Fibroblast of mammary gland (primary cell): ENCODE measurements at regions not wholly inside any gene's neighbourhood (a gene's known extent, or its start where the extent isn't known, plus 50 kb on each side); places are given as distances from the start of the nearest gene placed in this dataset.

Experiments used
- DNase-seq: peaks from one replicate; pipeline ENCODE4 v3.0.0-alpha.2; 2010; ENCODE audit warnings: low read depth
- H3K4me3 ChIP-seq: 2 replicates; pipeline ENCODE4 v1.5.1; 2011; ENCODE audit warnings: low read depth, mild to moderate bottlenecking, low read length, moderate library complexity; ENCODE audit not compliant: control insufficient read depth
- TF ChIP-seq, protein P1 (sequence below): conservative IDR thresholded peaks from 2 replicates; pipeline ENCODE4 v1.5.1; 2011; ENCODE audit warnings: low read depth, low read length, inconsistent platforms; ENCODE audit not compliant: control insufficient read depth, insufficient read depth

DNA sequence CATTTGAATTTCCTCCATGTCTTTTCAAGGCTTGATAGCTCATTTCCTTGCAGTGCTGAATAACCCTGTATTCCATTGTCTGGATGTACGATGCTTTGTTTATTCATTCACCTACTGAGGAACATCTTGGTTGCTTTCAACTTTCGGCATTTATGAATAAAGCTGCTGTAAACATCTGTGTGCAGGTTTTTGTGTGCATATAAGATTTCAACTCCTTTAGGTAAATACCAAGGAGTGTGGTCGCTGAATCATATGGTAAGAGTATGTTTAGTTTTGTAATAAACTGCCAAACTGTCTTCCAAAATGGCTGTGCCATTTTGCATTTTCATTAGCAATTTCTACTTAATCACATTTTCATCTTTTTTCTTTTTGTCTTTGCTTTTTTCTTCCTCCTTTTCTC is 327.7 kb upstream of the TBX3 start:
- TF ChIP-seq, protein P1, sequence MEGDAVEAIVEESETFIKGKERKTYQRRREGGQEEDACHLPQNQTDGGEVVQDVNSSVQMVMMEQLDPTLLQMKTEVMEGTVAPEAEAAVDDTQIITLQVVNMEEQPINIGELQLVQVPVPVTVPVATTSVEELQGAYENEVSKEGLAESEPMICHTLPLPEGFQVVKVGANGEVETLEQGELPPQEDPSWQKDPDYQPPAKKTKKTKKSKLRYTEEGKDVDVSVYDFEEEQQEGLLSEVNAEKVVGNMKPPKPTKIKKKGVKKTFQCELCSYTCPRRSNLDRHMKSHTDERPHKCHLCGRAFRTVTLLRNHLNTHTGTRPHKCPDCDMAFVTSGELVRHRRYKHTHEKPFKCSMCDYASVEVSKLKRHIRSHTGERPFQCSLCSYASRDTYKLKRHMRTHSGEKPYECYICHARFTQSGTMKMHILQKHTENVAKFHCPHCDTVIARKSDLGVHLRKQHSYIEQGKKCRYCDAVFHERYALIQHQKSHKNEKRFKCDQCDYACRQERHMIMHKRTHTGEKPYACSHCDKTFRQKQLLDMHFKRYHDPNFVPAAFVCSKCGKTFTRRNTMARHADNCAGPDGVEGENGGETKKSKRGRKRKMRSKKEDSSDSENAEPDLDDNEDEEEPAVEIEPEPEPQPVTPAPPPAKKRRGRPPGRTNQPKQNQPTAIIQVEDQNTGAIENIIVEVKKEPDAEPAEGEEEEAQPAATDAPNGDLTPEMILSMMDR, result no peak

DNA sequence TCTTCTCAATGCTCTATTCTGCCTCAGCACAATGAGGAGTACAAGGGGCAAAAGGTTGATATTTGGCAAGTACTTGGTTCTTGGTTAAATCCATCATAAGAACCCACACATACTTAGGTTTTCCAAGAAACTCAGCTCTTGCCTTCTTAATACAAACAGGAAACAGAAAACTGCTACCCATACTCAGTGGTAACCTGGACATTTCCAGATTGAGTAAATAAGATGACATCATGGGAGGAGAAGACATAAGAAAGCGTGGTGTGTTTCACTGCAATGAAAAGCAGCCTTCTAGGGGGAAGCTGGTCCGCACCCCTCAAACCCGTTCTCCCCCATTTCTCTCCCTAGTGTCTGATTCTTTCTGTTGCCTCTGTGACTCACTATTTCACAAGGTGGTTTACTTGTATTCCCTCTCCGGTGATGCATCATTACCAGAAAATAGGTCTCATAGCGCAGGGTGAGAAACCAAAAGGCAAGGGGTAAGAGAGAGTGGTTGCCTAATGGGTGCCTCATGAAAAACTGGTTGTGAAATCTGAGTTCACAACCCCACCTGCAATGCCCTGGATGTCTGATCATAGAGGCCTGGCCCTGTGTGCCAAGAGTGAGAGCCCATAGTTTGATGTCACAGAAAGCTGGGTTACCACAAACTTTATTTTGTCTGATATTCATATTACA is 326.5 kb upstream of the TBX3 start:
- TF ChIP-seq, protein P1, result no peak
- no peak overlapping the region for H3K4me3 ChIP-seq
- peak; percentile 85 for DNase-seq

More for the DNA sequence above, 327.7 kb upstream of the TBX3 start:
- H3K4me3 ChIP-seq, result no peak overlapping the region
- DNase-seq, result no peak

- no peak for DNase-seq
- TF ChIP-seq, protein P1, result no peak
- H3K4me3 ChIP-seq, result no peak overlapping the region
Observed at GRCh38 chr12:115008929-115009328, 325.0 kb upstream of the TBX3 start.

- TF ChIP-seq, protein P1, result no peak
- peak; percentile 18 for DNase-seq
- H3K4me3 ChIP-seq, result no peak overlapping the region
Observed at GRCh38 chr12:115004470-115005146, 320.6 kb upstream of the TBX3 start.

GRCh38 chr12:115002434-115002833 is 318.5 kb upstream of the TBX3 start:
- no peak overlapping the region for H3K4me3 ChIP-seq
- no peak for DNase-seq
- TF ChIP-seq, protein P1, result no peak

GRCh38 chr12:115001571-115002180 is 317.7 kb upstream of the TBX3 start:
- DNase-seq, result no peak
- TF ChIP-seq, protein P1, result no peak
- H3K4me3 ChIP-seq, result no peak overlapping the region
